ENCODE measurements at regions not wholly inside any gene's neighbourhood (a gene's known extent, or its start where the extent isn't known, plus 50 kb on each side); places are given as distances from the start of the nearest gene placed in this dataset.

- no peak for TF ChIP-seq ZBTB33 (IDR thresholded peaks at IDR 0.05)
- TF ChIP-seq CTCF (IDR thresholded peaks at IDR 0.05; ENCODE audit: low read depth, low read length, missing input control), result no peak
- TF ChIP-seq NR2F2 (IDR thresholded peaks at IDR 0.05), result no peak
- no peak for TF ChIP-seq EGR1 (IDR thresholded peaks at IDR 0.05; ENCODE audit: low read depth in 2 of 2)
- no peak for TF ChIP-seq TAF1 (conservative IDR thresholded peaks at IDR 0.05)
- no peak for TF ChIP-seq YY1 (IDR thresholded peaks at IDR 0.05)
- TF ChIP-seq HNF4G (IDR thresholded peaks at IDR 0.05), result no peak
- TF ChIP-seq GABPA (IDR thresholded peaks at IDR 0.05 in 1 of 2, conservative IDR thresholded peaks at IDR 0.05 in 1 of 2), result no peak
- TF ChIP-seq JUND (IDR thresholded peaks at IDR 0.05), result no peak
- TF ChIP-seq MAX (IDR thresholded peaks at IDR 0.05), result no peak
Measured at GRCh38 chr2:129441610-129442009, 537.9 kb upstream of the RAB6C start.

All from liver (tissue), 3 donors.